ENCODE measurements at regions not wholly inside any gene's neighbourhood (a gene's known extent, or its start where the extent isn't known, plus 50 kb on each side); places are given as distances from the start of the nearest gene placed in this dataset.

- Mint-ChIP-seq H3K27me3 (peaks cover 2% of the 10 kb centered on the region), H3K4me3 (no peak overlapping the region), H3K4me1 (no peaks in the 10 kb centered on the region), H3K9me3 (peaks cover 8% of the 10 kb centered on the region), H3K36me3 (no peaks in the 10 kb centered on the region), H3K27ac (no peak overlapping the region)
- DNase-seq (ENCODE audit: low spot score in 2 of 2), result no peak
- no peak for ATAC-seq (ENCODE audit: low read depth)
These were observed 55.8 kb upstream of the KIF5B start for GRCh38 chr10:32112055-32112454.

GRCh38 chr10:32111585-32111984 is 55.4 kb upstream of the KIF5B start:
- Mint-ChIP-seq H3K27ac (no peak overlapping the region), H3K4me1 (no peaks in the 10 kb centered on the region), H3K36me3 (no peaks in the 10 kb centered on the region), H3K27me3 (peaks cover 2% of the 10 kb centered on the region), H3K4me3 (no peak overlapping the region), H3K9me3 (peaks cover 8% of the 10 kb centered on the region)
- no peak for ATAC-seq (ENCODE audit: low read depth)
- no peak for DNase-seq (ENCODE audit: low spot score in 2 of 2)

GRCh38 chr10:32110790-32111189 is 54.6 kb upstream of the KIF5B start:
- H3K27me3 Mint-ChIP-seq, result peaks cover 4% of the 10 kb centered on the region
- H3K9me3 Mint-ChIP-seq, result peaks cover 6% of the 10 kb centered on the region
- no peaks in the 10 kb centered on the region for H3K36me3 Mint-ChIP-seq
- no peaks in the 10 kb centered on the region for H3K4me1 Mint-ChIP-seq
- H3K4me3 Mint-ChIP-seq, result no peak overlapping the region
- H3K27ac Mint-ChIP-seq, result no peak overlapping the region
- ATAC-seq (ENCODE audit: low read depth) (no peak), DNase-seq (ENCODE audit: low spot score in 2 of 2) (no peak)

- Mint-ChIP-seq H3K36me3 (no peaks in the 10 kb centered on the region), H3K9me3 (no peaks in the 10 kb centered on the region), H3K27ac (no peak overlapping the region), H3K4me3 (no peak overlapping the region), H3K27me3 (peaks cover 4% of the 10 kb centered on the region), H3K4me1 (no peaks in the 10 kb centered on the region)
- ATAC-seq (ENCODE audit: low read depth) (no peak), DNase-seq (ENCODE audit: low spot score in 2 of 2) (no peak)
These were observed 53.4 kb upstream of the KIF5B start for GRCh38 chr10:32109603-32110002.

Data from memory B cell (primary cell).